Heart right ventricle (tissue), 16 donors: ENCODE measurements at regions not wholly inside any gene's neighbourhood (a gene's known extent, or its start where the extent isn't known, plus 50 kb on each side); places are given as distances from the start of the nearest gene placed in this dataset.

Source experiments
- ATAC-seq, 8 donors: fragments of 200-7000 bp; cut with Tn5 transposase; one replicate each; pipeline ENCODE4 v1.9.1; 2020; ENCODE audit warnings: mild to moderate bottlenecking in 8 of 8, moderate library complexity in 8 of 8, moderate number of reproducible peaks in 1 of 8
- DNase-seq, 2 donors: peaks; one replicate each; pipeline ENCODE4 v3.0.0-alpha.2; 2020
- H3K27ac ChIP-seq, 10 donors: fragments of 200-600 bp; sonication (generic) in 2 of 10; one replicate each; pipeline versions ENCODE4 v1.5.0 to v1.8.0; 2020 to 2022; ENCODE audit warnings: mild to moderate bottlenecking in 3 of 10
- H3K27me3 ChIP-seq, 7 donors: fragments of 200-600 bp; one replicate each; pipeline ENCODE4 v1.8.0; 2021 to 2022; ENCODE audit warnings: mild to moderate bottlenecking in 2 of 7
- H3K36me3 ChIP-seq, 9 donors: fragments of 200-600 bp; sonication (generic) in 1 of 9; one replicate each; pipeline versions ENCODE4 v1.5.0 to v1.8.0; 2020 to 2022; ENCODE audit warnings: mild to moderate bottlenecking in 2 of 9
- H3K4me1 ChIP-seq, 9 donors: fragments of 200-600 bp; sonication (generic) in 1 of 9; one replicate each; pipeline versions ENCODE4 v1.5.0 to v1.8.0; 2020 to 2022; ENCODE audit warnings: mild to moderate bottlenecking in 4 of 9
- H3K4me3 ChIP-seq, 10 donors: fragments of 200-600 bp; sonication (generic) in 2 of 10; one replicate each; pipeline versions ENCODE4 v1.5.0 to v1.8.0; 2020 to 2022; ENCODE audit warnings: mild to moderate bottlenecking in 7 of 10, moderate library complexity in 2 of 10
- H3K9me3 ChIP-seq, 11 donors: fragments of 200-600 bp in 10 of 11; sonication (generic) in 2 of 11; one replicate each; pipeline versions ENCODE4 v1.5.0 to v1.8.0; 2013 to 2022; ENCODE audit warnings: mild to moderate bottlenecking in 2 of 11, control low read depth in 1 of 11, moderate library complexity in 1 of 11
- CTCF ChIP-seq, 9 donors: fragments of 200-600 bp; sonication (generic) in 2 of 9; IDR thresholded peaks; one replicate each; pipeline versions ENCODE4 v1.5.0 to v1.8.0; 2021 to 2022; ENCODE audit warnings: antibody characterized with exemption in 9 of 9, mild to moderate bottlenecking in 5 of 9, moderate library complexity in 1 of 9
- WGBS, 2 donors: extraction: QIAGEN DNeasy Blood & Tissue Kit; methylation state at CpG; one replicate each; pipeline ENCODE4 v1.1.7; 2013; ENCODE audit warnings: inconsistent platforms in 1 of 2; 5-methylcytosine and 5-hydroxymethylcytosine counted together
- intact Hi-C, 10 donors: fragments of 100-400 bp; cut with DNase I; formaldehyde crosslinking; loops; one replicate each; pipeline versions ENCODE4 v1.11.1 to v1.14.2; 2022
- donor health status: Arrhythmogenic right ventricular cardiomyopathy.
- donor health status: ischemic (EF 13 %, LVEDD 7.1; RV severe dilation, severe dysfunction).
- donor health status: healthy with polysubstance abuse.
- donor health status: DM: no; HTN: yes; CAD: no.
- donor health status: DM: no; HTN: no; CAD: no.
- donor health status: ischemic (EF 25% LVEDD 6.9; RV normal size, moderate dysfunction).
- donor health status: ischemic (EF 25% LVEDD 5.7; RV mildly dilated, moderate dysfunction).
- donor health status: healthy.
- donor health status: DM: yes; HTN: yes; CAD: no.
- donor health status: Ischemic cardiomyopathy.
- donor health status: ischemic (EF 35%, LVEDD 5.7; RV mildly dilated, moderate dysfunction).
- donor health status: nonischemic (EF 11% LVEDD 7.7; RV severe dilation, severe dysfunction).
- donor health status: DM: yes; HTN: yes; CAD: no.
- donor health status: PGD.
- donor health status: ischemic (EF 29% LVEDD 5.4; RV normal size, mild dysfunction).
- donor health status: nonischemic (EF 23%, LVEDD 6.1; RV moderate dilation, normal function).

GRCh38 chr21:25039461-25040380, 567.6 kb downstream of the MRPL39 start:
- DNase-seq (no peak), ATAC-seq (peak in 2 of 8 donors; percentile 29 to 33)
- Histone ChIP-seq H3K4me3 (no peak overlapping the region), H3K4me1 (peaks cover 0 to 6% (median 0%) of the 10 kb centered on the region in 9 donors), H3K9me3 (no peaks in the 10 kb centered on the region), H3K27ac (no peak overlapping the region), H3K36me3 (no peaks in the 10 kb centered on the region), H3K27me3 (no peaks in the 10 kb centered on the region)
- intact Hi-C loops: loop anchor here in 3 of 10 donors (10.0 kb wide), 2 partner anchors 145 to 1185 kb away; no protein-coding TSS in a partner anchor
- 13 to 14% methylated on average over 5 of the region's 5 CpGs for WGBS, 2 donors
- peak in 7 of 9 donors; percentile 27 to 61 (median 36) for TF ChIP-seq CTCF (IDR thresholded peaks at IDR 0.05)

- intact Hi-C loops: loop anchor here in 1 of 10 donors (10.0 kb wide), 1 partner anchor 1182 kb away; no protein-coding TSS in a partner anchor
- 81 to 100% methylated on average over 1 of the region's 1 CpG for WGBS, 2 donors
- Histone ChIP-seq H3K27ac (no peak overlapping the region), H3K27me3 (no peaks in the 10 kb centered on the region), H3K9me3 (no peaks in the 10 kb centered on the region), H3K4me1 (peaks cover 0 to 6% (median 0%) of the 10 kb centered on the region in 9 donors), H3K36me3 (no peaks in the 10 kb centered on the region), H3K4me3 (no peak overlapping the region)
- no peak for DNase-seq
- ATAC-seq: no peak
- no peak for TF ChIP-seq CTCF (IDR thresholded peaks at IDR 0.05)
Measured at GRCh38 chr21:25036775-25037174, 570.5 kb downstream of the MRPL39 start.

GRCh38 chr21:25031750-25032149, 575.5 kb downstream of the MRPL39 start:
- H3K27ac ChIP-seq: no peak overlapping the region
- H3K4me3 ChIP-seq: no peak overlapping the region

More at GRCh38 chr21:25031750-25032149, 575.5 kb downstream of the MRPL39 start:
- no peak for TF ChIP-seq CTCF (IDR thresholded peaks at IDR 0.05)
- intact Hi-C loops: loop anchor here in 1 of 10 donors (10.0 kb wide), 1 partner anchor 1177 kb away; no protein-coding TSS in a partner anchor
- 67 to 74% methylated on average over 5 of the region's 5 CpGs for WGBS, 2 donors
- peaks cover 0 to 6% (median 0%) of the 10 kb centered on the region in 11 donors for H3K9me3 ChIP-seq
- no peaks in the 10 kb centered on the region for H3K36me3 ChIP-seq
- no peaks in the 10 kb centered on the region for H3K4me1 ChIP-seq
- H3K27me3 ChIP-seq: no peaks in the 10 kb centered on the region
- peak in 2 of 8 donors; percentile 25 to 65 for ATAC-seq
- no peak for DNase-seq
